Retina (tissue), 1 donor: ENCODE measurements at regions not wholly inside any gene's neighbourhood (a gene's known extent, or its start where the extent isn't known, plus 50 kb on each side); places are given as distances from the start of the nearest gene placed in this dataset.

Experiments
- DNase-seq: peaks from one replicate; pipeline ENCODE4 v3.0.0-alpha.2; 2016

DNA sequence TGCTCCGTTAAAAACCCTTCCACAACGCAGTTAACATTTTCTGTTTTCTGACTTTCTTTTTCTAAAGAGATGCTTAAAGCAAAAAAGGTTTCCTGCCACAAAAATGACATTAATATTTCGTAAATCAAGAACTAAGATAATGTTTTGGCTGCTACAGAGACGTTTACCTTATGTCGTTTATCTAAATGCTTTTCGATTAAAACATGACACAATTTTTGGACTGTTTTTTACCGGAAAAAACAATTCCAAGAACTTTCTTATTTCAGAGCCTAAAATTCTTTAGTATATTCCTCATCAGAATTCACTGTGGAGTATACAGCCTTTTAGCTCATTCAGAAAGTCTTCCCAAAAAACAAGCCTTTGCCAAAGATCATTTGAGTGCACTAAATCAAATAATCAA is 278.0 kb upstream of the TCF4 start:
- no peak for DNase-seq

DNA sequence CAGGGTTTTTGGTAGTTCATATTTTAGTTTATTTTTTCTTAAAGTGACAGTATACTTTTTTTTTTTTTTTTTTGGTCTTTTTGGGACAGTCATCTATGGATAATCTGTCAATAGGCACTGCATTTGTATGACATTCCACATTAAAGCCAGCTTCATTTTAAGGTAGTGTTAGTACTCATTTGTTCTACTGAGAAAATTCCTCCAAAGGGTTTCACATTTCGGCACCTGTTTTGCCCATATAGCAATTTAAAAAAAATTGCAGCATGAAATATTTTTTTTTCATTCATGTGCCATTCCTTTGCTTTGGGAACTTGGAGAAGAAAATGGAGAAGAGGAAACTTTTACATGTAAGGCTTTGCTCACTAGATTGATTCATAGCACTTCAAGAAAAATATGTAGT is 276.3 kb upstream of the TCF4 start:
- DNase-seq = no peak

GRCh38 chr18:55863876-55864275 is 275.9 kb upstream of the TCF4 start:
- no peak for DNase-seq

DNA sequence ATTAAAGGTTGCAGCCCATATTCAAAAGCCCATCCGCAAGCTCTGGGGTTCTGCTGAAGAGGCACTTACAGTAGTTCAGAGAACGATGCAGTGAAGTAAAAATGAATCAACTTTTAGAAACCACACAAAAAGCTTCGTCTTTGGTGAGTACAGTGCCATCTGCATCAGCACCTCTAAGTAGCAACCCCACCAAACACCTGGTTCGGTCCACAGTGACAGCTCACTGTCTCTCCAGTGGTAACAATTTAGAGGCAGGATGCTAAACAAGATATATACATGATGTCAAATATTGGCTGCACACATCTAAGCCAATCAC is 275.4 kb upstream of the TCF4 start:
- no peak for DNase-seq

DNA sequence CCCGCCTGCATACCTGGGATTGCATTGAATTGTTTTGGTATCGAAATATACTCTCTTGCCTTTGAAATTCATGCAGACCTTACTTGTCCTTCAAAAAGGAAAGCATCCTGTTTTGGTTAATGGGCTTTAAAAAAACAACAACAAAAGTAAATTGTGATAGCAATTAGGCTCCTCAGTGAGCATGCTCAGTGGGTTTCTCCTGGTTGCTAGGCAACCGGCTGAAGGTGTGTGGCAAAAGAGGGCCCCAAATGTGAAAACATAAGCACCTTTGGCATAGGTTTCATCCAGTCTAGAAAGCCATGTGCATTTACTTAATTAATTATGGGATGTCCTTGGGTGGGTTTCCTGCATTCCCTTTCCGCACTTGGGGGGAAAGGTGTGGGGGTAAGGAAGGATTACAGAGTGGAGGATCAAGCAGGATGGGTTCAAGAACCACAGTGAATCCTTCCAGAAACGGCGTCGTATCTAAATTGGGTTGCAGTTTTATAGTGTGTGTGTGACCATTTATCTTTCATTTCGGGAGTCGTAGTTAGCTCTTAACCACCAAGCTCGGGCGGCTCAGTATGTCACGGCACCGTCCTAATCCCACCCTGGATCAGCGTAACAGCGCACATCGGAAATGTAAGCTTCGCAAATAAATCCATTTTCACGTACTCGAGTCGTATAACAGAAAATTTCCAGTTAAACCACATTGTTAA is 274.9 kb upstream of the TCF4 start:
- no peak for DNase-seq

GRCh38 chr18:55861266-55861665 is 273.3 kb upstream of the TCF4 start:
- no peak for DNase-seq

DNA sequence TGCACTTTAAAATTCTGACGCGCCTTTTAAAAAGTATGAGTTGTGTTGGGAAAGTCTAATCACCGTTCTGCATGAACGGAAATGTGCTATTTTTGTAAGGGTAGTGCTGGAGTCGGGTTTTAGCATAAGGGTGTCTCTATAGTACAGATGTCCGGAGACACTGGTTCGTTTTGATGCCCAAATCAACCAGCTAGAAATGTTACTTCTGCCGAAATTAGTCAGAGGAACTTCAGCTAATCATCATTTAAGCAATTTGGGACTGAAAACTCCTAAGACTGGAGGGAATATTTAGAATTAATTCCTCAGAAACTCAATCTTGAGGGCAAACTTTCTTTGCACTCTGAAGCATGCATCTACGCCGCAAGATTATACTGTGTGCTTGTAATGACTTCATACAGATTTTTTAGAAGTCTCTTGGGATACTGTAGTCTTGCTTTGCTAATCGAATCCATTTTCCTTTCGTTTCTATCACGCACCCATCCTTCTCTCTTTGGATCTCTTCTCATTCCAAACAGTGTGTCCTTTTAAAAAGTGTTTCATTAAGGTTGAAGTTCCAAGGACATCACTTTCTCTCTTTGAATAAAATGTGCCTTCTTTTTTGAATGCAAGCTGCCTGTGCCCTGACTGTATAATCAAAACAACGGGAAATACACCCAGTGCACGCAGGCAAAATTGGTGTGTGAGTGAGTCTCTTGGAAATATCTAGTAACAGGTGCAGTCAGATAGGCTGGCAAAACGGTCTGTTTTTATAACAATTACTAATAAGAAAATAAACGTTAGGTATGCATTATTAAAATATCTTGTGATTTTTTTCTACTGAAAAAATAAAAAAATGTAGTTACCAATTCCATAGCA is 270.9 kb upstream of the TCF4 start:
- DNase-seq = no peak

DNA sequence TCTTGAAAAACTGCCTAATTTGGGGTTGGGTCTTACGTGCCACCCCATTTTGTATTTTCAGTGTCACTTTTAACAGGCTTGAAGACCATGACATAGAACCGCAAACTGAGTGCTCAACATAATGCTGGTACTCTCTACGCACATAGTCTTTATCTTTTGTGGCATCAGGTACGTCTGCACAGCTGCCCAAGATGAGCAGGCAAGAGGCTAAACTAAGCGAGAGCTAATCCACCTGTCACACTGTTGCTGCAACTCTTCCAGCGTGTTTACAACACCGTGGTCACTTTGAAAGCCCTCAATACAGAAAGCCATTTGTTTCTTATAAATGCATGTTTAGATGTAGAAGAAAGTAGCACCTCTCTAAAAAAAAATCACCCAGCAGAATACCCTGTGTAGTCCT is 270.0 kb upstream of the TCF4 start:
- no peak for DNase-seq

- no peak for DNase-seq
These were observed 269.4 kb upstream of the TCF4 start for GRCh38 chr18:55857409-55857808.

- DNase-seq = no peak
These were observed 268.7 kb upstream of the TCF4 start for GRCh38 chr18:55856679-55857078.

DNA sequence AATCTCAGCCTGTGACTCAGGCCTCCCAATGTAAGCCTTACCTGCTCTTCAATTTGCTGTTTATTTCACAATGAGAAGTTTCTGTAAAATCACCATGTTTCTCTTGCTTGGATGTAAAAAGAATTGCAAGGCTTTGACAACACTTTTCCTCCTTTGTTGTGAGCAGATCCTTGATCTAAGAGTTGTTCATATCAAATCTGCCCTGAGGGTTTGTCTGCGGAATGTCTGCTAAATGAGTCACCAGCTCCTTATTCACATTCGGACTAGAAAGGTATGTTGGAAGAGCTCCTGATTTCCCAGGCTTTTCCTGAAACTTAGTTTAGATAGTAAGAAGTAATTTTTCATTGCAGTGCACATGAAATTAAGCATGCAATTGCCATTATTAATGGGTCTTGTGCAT is 268.2 kb upstream of the TCF4 start:
- no peak for DNase-seq

- no peak for DNase-seq
These were observed 265.3 kb upstream of the TCF4 start for GRCh38 chr18:55853268-55853667.

DNA sequence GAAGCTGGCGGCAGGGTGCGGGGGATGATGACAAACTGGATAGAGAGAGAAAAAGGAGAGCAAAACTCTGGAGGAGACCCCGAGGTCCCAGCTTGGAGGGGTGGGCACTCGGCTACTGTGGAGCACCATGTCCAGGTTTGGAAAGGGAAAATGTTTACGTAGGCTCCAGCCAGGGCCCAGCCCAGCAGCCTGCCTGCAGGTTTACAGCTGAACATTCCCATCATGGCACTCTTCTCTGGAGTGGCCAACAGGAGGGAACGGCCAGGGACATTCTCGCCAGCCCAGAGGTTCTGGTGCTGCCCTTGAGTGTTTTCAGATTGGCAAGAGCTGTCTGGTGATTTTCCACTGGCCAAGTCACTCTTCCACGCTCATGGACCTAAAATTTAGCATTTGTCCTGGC is 262.9 kb upstream of the TCF4 start:
- DNase-seq = no peak

DNA sequence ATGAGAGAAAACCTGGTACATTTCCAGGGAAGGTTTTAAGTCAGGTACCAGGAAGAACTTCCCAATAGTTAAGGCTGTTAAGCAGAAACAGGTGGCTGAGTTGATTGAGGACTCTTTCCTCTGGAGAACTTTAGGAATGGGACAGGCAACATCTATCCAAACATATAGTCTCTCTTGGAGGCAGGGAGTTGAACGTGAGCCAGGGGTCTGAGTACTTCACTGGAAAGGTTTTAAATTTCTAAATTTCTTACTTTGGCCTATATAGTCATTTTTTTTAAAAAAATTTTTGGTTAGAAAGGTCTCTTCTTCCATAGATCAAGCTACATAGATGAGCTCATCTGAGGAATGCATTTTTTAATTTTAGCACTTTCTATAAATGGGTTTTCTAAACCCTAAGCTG is 261.4 kb upstream of the TCF4 start:
- DNase-seq = no peak

DNA sequence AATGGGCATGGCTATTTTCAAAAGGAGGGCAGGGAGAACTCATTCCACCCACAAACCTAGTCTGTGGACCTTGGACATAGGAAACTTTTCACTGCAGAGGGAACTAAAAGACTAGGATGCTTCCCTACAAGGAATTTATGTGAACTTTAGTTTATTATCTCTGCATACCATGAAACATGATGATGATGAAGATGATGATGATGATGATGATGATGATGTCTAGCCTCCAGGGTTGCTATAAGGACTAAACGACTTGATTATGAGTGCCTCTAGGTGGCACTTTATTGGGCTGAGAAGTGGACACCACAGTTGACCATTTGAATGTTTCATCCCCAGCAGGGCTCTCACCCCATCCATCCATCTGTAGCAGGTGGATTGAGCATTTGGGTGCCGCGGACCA is 260.0 kb upstream of the TCF4 start:
- DNase-seq = no peak

DNA sequence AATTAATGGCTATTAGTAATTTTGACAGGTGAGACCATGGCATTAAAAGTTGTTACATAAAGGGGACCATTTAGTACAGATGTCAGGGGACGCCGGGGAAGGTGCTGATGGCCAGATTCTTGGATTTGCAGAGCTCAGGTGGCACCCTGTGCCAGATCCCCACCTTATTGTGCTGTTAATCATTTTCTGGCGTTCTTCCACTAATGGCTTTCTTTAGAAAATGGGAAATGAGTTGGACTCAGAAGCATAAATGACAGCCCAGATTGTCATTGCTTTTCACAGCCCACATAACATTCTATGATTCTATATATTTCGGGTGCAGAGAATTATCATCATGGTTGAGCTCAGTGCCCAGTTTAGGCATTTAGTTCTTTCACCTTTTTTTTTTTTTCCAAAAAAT is 257.2 kb upstream of the TCF4 start:
- no peak for DNase-seq

DNA sequence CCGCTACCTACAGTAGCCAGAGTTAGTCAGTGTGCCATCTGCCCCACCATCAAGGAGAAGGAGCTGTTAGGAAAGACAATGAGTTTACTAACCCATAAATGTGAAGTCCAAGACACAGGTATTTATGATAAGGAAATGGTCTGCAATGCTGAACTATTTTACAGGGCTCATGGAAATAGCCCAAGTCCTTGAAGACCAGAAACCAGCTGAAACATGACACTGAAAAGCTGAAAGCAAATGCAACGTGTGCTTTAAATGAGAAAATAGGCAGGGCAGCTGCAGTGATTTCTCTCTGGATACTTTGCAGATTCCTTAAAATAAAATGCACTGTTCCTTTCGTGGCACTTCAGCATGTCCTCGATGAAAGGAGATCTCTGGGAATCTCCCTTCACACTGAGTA is 256.4 kb upstream of the TCF4 start:
- DNase-seq = no peak

DNA sequence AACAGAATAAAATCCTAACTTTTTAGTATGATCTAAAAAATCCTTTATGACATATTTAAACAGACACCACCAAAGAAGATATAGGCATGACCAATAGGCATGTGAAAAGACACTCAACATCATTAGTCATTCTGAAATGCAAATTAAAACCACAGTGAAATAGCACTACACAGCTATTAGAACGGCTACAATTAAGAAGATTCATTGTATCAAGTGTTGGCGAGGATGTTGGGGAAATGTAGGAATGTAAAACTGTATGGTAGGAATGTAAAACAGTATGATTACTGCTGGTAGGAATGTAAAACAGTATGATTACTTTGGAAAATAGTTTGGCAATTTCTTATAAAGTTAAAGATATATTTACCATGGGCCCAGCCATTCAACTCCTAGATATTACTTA is 253.3 kb upstream of the TCF4 start:
- DNase-seq = no peak

DNA sequence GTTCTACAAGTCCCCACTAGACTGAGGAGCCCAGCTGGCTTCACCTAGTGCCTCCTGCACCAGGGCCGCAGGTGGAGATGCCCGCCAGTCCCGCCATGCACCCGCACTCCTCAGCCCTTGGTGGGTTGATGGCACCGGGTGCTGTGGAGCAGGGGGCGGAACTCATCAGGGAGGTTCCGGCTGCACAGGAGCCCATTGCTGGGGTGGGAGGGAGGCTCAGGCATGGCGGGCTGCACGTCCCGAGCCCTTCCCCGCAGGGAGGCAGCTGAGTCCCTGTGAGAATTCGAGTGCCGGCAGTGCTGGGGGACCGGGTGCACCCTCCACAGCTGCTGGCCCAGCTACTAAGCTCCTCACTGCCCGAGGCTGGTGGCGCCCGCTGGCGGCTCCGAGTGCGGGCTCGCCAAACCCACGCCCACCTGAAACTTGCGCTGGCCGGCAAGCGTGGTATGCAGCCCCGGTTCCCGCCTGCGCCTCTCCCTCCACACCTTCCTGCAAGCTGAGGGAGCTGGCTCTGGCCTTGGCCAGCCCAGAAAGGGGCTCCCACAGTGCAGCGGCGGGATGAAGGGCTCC is 252.7 kb upstream of the TCF4 start:
- no peak for DNase-seq

DNA sequence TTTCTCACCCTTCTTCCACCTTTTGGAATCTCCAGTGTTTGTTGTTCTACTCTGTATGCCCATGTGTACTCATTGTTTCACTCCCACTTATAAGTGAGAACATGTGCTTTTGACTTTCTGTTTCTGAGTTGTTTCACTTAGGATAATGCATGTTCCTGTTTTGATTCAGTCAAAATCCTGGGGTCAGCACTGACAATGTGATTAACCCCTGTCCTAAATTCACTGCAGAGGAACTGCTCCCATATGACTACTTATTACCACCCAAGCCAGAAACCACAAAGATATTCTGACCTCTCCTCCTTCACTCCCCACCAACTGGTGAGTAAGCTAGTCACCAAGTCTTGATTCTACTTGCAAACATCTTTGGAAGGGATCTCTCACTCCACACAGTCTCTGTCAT is 251.4 kb upstream of the TCF4 start:
- no peak for DNase-seq

DNA sequence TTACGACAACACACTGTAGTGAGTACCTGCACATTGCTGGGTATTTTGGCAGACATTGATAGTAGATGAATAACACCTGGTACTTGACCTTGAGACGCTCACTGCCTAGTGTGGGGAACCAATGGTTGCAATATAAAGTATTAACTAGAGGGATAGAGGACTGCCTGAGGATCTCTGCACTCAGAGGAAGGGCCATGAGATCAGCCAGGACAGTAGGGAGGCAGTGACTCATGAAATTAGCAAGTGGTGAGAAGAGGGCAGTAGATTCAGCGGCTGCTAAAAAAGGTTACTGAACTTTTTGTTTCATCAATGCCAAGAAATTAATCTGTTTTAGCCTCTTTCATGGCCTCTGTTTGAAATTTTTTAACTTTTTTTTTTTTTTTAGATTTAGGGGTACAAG is 250.8 kb upstream of the TCF4 start:
- no peak for DNase-seq

- no peak for DNase-seq
These were observed 250.3 kb upstream of the TCF4 start for GRCh38 chr18:55838319-55838718.

DNA sequence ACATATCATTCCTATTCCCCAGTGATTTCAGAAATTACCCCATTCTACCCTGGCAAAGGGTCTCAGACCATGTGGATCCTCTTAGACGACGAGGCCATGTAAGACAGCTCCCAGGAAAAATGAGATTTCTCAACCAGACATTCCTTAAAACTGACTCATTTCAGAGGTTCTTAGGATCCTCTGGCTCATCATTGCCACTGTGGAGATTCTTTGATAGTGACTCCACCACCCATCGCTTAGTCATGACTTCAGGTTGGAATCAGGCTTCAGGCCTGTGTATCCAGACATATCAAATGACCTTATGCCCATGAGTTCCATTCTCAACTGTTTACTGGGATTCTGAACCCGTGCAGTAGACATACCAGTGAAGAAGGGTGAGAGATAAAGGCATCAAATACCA is 245.6 kb upstream of the TCF4 start:
- no peak for DNase-seq

GRCh38 chr18:55830544-55830943 is 242.6 kb upstream of the TCF4 start:
- DNase-seq = no peak

DNA sequence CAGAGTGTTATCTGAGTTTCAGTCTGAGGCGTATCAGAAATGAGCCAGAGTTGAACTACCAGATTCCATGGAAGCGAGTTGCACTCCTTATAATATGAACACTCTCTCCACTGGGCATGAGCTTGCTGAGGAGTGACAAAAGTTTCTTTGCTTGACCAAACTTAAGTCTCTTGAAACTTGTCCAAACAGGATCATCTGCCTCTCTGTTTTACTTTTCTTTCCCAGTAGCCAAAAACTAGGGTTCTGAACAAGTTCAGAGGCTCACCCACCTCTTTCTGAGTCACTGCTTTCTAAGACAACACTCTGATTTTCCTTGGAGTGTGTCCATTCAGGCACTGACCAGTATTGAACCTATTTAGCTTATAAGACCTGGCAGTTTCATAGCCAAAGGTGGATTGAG is 233.2 kb upstream of the TCF4 start:
- no peak for DNase-seq
